Nephron progenitor cell (in vitro differentiated cells): ENCODE measurements at regions not wholly inside any gene's neighbourhood (a gene's known extent, or its start where the extent isn't known, plus 50 kb on each side); places are given as distances from the start of the nearest gene placed in this dataset.

Experiments used
- DNase-seq: peaks from one replicate; pipeline ENCODE4 v3.0.0; 2021
- H3K27ac Mint-ChIP-seq: 2 replicates; pipeline ENCODE4 v1.8.0; 2021; ENCODE audit warnings: mild to moderate bottlenecking, moderate library complexity, mixed read lengths
- H3K27me3 Mint-ChIP-seq: 2 replicates; pipeline ENCODE4 v1.8.0; 2021; ENCODE audit warnings: mild to moderate bottlenecking, low read depth, mixed read lengths; ENCODE audit not compliant: poor library complexity
- H3K36me3 Mint-ChIP-seq: 2 replicates; pipeline ENCODE4 v1.8.0; 2021; ENCODE audit warnings: low read depth, mixed read lengths
- H3K4me1 Mint-ChIP-seq: 2 replicates; pipeline ENCODE4 v1.8.0; 2021; ENCODE audit warnings: mixed read lengths
- H3K4me3 Mint-ChIP-seq: 2 replicates; pipeline ENCODE4 v1.8.0; 2021; ENCODE audit warnings: mild to moderate bottlenecking, moderate library complexity, mixed read lengths
- H3K9me3 Mint-ChIP-seq: 2 replicates; pipeline ENCODE4 v1.8.0; 2021; ENCODE audit warnings: mild to moderate bottlenecking, moderate library complexity, mixed read lengths
- CTCF ChIP-seq: fragments of 200-600 bp; sonication (generic); IDR thresholded peaks from 2 replicates; pipeline ENCODE4 v1.5.0; 2021; ENCODE audit warnings: antibody characterized with exemption

DNA sequence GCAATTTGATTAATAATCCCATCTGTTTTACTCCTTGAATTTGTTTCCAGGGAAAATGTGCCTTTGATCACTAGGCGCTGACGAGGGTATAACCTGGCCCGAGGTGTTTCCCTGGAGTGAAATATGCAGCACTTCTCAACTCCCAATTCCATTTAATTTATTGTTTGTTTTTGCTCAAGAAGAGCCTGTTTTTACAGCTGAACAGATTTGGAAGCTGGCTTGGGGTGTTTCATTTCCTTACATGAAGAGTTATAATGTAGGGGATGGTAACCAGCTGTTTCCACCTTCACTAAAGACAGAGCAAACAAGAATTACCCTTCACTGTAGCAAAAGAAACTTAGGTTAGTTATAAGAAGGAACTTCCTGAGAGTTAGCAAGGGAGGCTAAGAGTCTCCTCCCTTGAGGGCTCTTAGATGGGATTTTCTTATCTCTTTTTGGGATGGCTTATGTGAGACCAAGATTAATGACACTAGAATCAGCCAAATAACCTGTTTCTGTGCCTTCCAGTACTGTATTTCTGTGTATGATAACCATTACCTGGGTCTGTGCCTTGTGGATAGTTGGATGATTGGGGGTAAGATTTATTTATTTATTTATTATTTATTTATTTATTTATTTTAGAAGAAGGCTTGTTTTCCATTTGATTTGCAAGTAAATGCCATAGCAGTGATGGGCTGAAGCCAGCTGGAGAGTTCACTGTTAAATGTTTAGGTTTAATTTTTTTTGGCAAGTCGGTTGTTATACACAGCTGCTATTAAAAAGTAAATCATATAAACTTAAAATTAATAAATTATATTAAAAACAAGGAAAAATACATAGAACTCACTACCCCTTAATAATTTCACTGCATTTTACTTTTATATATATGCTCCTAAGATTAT is 162.2 kb upstream of the BMP2 start:
- H3K4me1 Mint-ChIP-seq = peaks cover 41% of the 10 kb centered on the region
- H3K36me3 Mint-ChIP-seq = no peaks in the 10 kb centered on the region
- TF ChIP-seq CTCF = no peak
- H3K27ac Mint-ChIP-seq = no peak overlapping the region
- H3K4me3 Mint-ChIP-seq = no peak overlapping the region
- DNase-seq = no peak
- H3K27me3 Mint-ChIP-seq = peaks cover 4% of the 10 kb centered on the region
- no peaks in the 10 kb centered on the region for H3K9me3 Mint-ChIP-seq

DNA sequence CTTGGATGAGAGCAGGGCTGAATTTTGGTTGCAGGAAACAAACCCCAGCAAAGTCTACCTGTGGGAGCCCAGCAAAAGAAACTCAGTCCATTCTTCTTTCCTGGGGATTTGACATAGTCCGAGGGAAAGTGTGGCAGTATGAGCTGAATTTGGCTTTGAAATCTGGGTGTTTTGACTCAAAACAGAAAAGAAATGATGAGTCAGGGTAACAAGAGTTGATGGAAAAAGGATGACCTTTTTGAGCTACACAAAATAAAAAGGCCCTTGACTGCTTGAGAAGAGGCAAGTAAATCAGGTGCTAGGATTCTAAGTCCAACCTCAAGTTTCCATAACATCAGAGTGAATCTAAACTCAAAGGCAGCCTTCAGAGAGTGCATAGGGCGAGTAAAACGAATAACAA is 163.3 kb upstream of the BMP2 start:
- Mint-ChIP-seq H3K4me1 (peaks cover 49% of the 10 kb centered on the region), H3K9me3 (no peaks in the 10 kb centered on the region), H3K4me3 (no peak overlapping the region), H3K27me3 (peaks cover 4% of the 10 kb centered on the region), H3K27ac (no peak overlapping the region), H3K36me3 (no peaks in the 10 kb centered on the region)
- DNase-seq = no peak
- TF ChIP-seq CTCF = no peak

GRCh38 chr20:6599876-6600735 is 167.4 kb upstream of the BMP2 start:
- H3K4me1 Mint-ChIP-seq = peaks cover 56% of the 10 kb centered on the region
- no peak overlapping the region for H3K27ac Mint-ChIP-seq
- no peaks in the 10 kb centered on the region for H3K9me3 Mint-ChIP-seq
- peaks cover 7% of the 10 kb centered on the region for H3K27me3 Mint-ChIP-seq
- no peak overlapping the region for H3K4me3 Mint-ChIP-seq
- no peaks in the 10 kb centered on the region for H3K36me3 Mint-ChIP-seq
- TF ChIP-seq CTCF = no peak
- no peak for DNase-seq

DNA sequence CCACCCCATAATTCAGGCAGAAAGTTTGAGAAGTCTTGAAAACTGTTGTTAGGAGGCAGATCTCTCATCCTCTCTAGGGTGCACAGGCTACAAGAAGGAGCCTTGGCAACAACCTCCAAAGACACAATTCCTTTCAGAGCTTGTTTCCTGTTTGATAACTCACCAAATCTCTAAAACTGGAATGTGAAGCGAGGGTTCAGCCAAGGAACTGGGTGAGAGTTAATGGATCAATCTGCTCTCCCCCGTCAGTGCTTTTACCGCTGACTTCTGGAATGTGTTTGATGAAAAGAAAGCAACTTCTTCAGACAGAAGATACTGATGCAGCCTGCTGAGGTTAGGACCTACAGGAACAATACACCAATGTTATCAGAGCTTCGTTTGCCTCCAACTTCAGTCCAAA is 171.8 kb upstream of the BMP2 start:
- Mint-ChIP-seq H3K36me3 (no peaks in the 10 kb centered on the region), H3K4me1 (peaks cover 37% of the 10 kb centered on the region), H3K4me3 (no peak overlapping the region), H3K9me3 (peaks cover 4% of the 10 kb centered on the region), H3K27ac (no peak overlapping the region), H3K27me3 (peaks cover 12% of the 10 kb centered on the region)
- TF ChIP-seq CTCF = no peak
- no peak for DNase-seq

DNA sequence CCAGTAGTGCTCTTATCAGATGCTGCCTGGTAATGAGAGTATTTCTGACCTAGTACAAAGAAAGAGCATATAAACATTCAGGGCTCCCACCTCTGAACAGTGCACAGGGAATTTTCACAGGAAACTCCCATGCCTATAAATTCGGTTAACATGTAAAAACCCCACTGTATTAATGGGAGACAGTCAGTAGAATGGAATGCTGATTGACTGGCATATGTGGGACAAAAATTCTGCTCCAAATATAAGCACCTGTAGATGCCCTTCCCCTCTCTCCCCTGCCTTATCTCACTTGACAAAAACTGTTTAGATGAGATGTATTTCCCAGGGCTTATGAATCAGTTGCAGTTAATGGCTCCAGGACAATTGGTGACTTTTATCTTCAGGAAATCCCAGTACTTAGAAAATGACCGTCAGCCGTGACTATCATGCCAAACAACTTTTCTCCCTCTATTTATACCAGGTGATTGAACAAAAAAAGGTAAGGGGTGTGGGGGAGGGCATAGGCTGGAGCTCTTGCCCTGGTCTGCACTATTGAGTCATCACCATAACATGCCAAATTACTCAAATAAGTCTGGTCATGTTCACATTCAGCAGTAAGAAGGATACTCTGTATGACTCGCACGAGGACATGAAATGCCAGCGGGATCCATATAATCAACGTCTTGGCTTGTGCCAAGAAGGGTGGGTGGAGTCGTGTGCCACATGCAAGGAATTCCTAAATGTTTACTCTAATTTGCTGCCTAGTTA is 176.4 kb upstream of the BMP2 start:
- H3K27ac Mint-ChIP-seq = no peak overlapping the region

More for the DNA sequence above, 176.4 kb upstream of the BMP2 start:
- no peak overlapping the region for H3K4me3 Mint-ChIP-seq
- H3K9me3 Mint-ChIP-seq = peaks cover 8% of the 10 kb centered on the region
- DNase-seq = no peak
- no peak for TF ChIP-seq CTCF
- H3K27me3 Mint-ChIP-seq = peaks cover 11% of the 10 kb centered on the region
- no peaks in the 10 kb centered on the region for H3K36me3 Mint-ChIP-seq
- peaks cover 6% of the 10 kb centered on the region for H3K4me1 Mint-ChIP-seq
